Neural progenitor cell (in vitro differentiated cells): ENCODE measurements at regions not wholly inside any gene's neighbourhood (a gene's known extent, or its start where the extent isn't known, plus 50 kb on each side); places are given as distances from the start of the nearest gene placed in this dataset.

Source experiments
- DNase-seq: peaks from one replicate; pipeline ENCODE4 v3.0.0-alpha.2; 2016; ENCODE audit warnings: low spot score
- H2AFZ ChIP-seq: fragments of 200-600 bp; sonication (generic); replicated peaks from 2 replicates; pipeline ENCODE4 v1.6.1; 2016; ENCODE audit warnings: antibody characterized with exemption
- H3F3A ChIP-seq: fragments of 200-600 bp; sonication (generic); 2 replicates; pipeline ENCODE4 v1.6.1; 2016; ENCODE audit warnings: antibody characterized with exemption, low read depth
- H3K27ac ChIP-seq: fragments of 200-600 bp; sonication (generic); 2 replicates; pipeline ENCODE4 v1.5.1; 2016; ENCODE audit warnings: mild to moderate bottlenecking
- H3K27me3 ChIP-seq: fragments of 200-600 bp; sonication (generic); 2 replicates; pipeline ENCODE4 v1.6.1; 2016; ENCODE audit warnings: mild to moderate bottlenecking, moderate library complexity
- H3K36me3 ChIP-seq: fragments of 200-600 bp; sonication (generic); 2 replicates; pipeline ENCODE4 v1.5.1; 2016
- H3K4me1 ChIP-seq: fragments of 200-600 bp; sonication (generic); 2 replicates; pipeline ENCODE4 v1.6.1; 2016; ENCODE audit warnings: mixed run types
- H3K4me2 ChIP-seq: fragments of 200-600 bp; sonication (generic); 2 replicates; pipeline ENCODE4 v1.6.1; 2016
- H3K4me3 ChIP-seq: fragments of 200-600 bp; sonication (generic); 2 replicates; pipeline ENCODE4 v1.5.1; 2016
- H3K79me2 ChIP-seq: fragments of 200-600 bp; sonication (generic); 2 replicates; pipeline ENCODE4 v1.6.1; 2016; ENCODE audit warnings: low read depth
- H3K9ac ChIP-seq: fragments of 200-600 bp; sonication (generic); 2 replicates; pipeline ENCODE4 v1.6.1; 2016
- H3K9me3 ChIP-seq: fragments of 200-600 bp; sonication (generic); 2 replicates; pipeline ENCODE4 v1.5.1; 2016; ENCODE audit warnings: low read depth
- H4K20me1 ChIP-seq: fragments of 200-600 bp; sonication (generic); 2 replicates; pipeline ENCODE4 v1.6.1; 2016; ENCODE audit warnings: low read depth
- H3K27ac Mint-ChIP-seq: 3 replicates; pipeline ENCODE4 v1.8.0; 2021; ENCODE audit warnings: mixed read lengths
- H3K27me3 Mint-ChIP-seq: 2 replicates; pipeline ENCODE4 v1.8.0; 2022; ENCODE audit warnings: low read depth, mild to moderate bottlenecking, inconsistent platforms, moderate library complexity, mixed read lengths; ENCODE audit not compliant: insufficient read depth
- H3K36me3 Mint-ChIP-seq: 3 replicates; pipeline ENCODE4 v1.8.0; 2021; ENCODE audit warnings: mixed read lengths
- H3K4me1 Mint-ChIP-seq: 3 replicates; pipeline ENCODE4 v1.8.0; 2021; ENCODE audit warnings: mixed read lengths
- H3K4me3 Mint-ChIP-seq: 3 replicates; pipeline ENCODE4 v1.8.0; 2021; ENCODE audit warnings: mild to moderate bottlenecking, moderate library complexity, mixed read lengths
- H3K9me3 Mint-ChIP-seq: 3 replicates; pipeline ENCODE4 v1.8.0; 2020; ENCODE audit warnings: mixed read lengths
- CTCF ChIP-seq: fragments of 200-600 bp; sonication (generic); IDR thresholded peaks from 2 replicates; pipeline ENCODE4 v1.5.1; 2017; ENCODE audit warnings: antibody characterized with exemption, mild to moderate bottlenecking
- EZH2 ChIP-seq: fragments of 200-600 bp; sonication (generic); IDR thresholded peaks from 2 replicates; pipeline ENCODE4 v1.6.1; 2017; ENCODE audit warnings: antibody characterized with exemption, mild to moderate bottlenecking, moderate library complexity
- EZH2phosphoT487 ChIP-seq: fragments of 200-600 bp; sonication (generic); IDR thresholded peaks from 2 replicates; pipeline ENCODE4 v1.6.1; 2017; ENCODE audit warnings: antibody characterized with exemption

- peaks cover 15% of the 10 kb centered on the region for H3F3A ChIP-seq
- Mint-ChIP-seq H3K4me3 (no peak overlapping the region), H3K36me3 (no peaks in the 10 kb centered on the region), H3K27me3 (no peaks in the 10 kb centered on the region), H3K9me3 (no peaks in the 10 kb centered on the region), H3K4me1 (peaks cover 16% of the 10 kb centered on the region), H3K27ac (peak overlapping the region; percentile 4)
- H3K4me1 ChIP-seq: peaks cover 20% of the 10 kb centered on the region
- no peak overlapping the region for H3K4me2 ChIP-seq
- no peak overlapping the region for H2AFZ ChIP-seq
- H3K9ac ChIP-seq: no peak overlapping the region
- peak; percentile 48 for DNase-seq
- H3K79me2 ChIP-seq: no peaks in the 10 kb centered on the region
- H3K27me3 ChIP-seq: no peaks in the 10 kb centered on the region
- TF ChIP-seq EZH2phosphoT487: no peak
- TF ChIP-seq EZH2: no peak
- H3K9me3 ChIP-seq: no peaks in the 10 kb centered on the region
- no peaks in the 10 kb centered on the region for H3K36me3 ChIP-seq
- no peaks in the 10 kb centered on the region for H4K20me1 ChIP-seq
- H3K4me3 ChIP-seq: no peak overlapping the region
- no peak overlapping the region for H3K27ac ChIP-seq
Observed at GRCh38 chr13:106691341-106691740, 123.4 kb upstream of the ARGLU1 start.

GRCh38 chr13:106690779-106691178 is 122.8 kb upstream of the ARGLU1 start:
- TF ChIP-seq CTCF (no peak), EZH2 (no peak), EZH2phosphoT487 (no peak)
- Histone ChIP-seq H3K4me2 (no peak overlapping the region), H2AFZ (no peak overlapping the region), H3K9ac (no peak overlapping the region), H3K27ac (peak overlapping the region; percentile 46), H4K20me1 (no peaks in the 10 kb centered on the region), H3F3A (peaks cover 15% of the 10 kb centered on the region), H3K36me3 (no peaks in the 10 kb centered on the region), H3K4me1 (peaks cover 26% of the 10 kb centered on the region), H3K4me3 (no peak overlapping the region), H3K9me3 (no peaks in the 10 kb centered on the region), H3K27me3 (no peaks in the 10 kb centered on the region), H3K79me2 (no peaks in the 10 kb centered on the region)
- Mint-ChIP-seq H3K4me1 (peaks cover 20% of the 10 kb centered on the region), H3K9me3 (no peaks in the 10 kb centered on the region), H3K27me3 (no peaks in the 10 kb centered on the region), H3K4me3 (no peak overlapping the region), H3K36me3 (no peaks in the 10 kb centered on the region), H3K27ac (no peak overlapping the region)
- no peak for DNase-seq

- no peak overlapping the region for H2AFZ ChIP-seq
- H4K20me1 ChIP-seq: no peaks in the 10 kb centered on the region
- TF ChIP-seq EZH2: no peak
- TF ChIP-seq EZH2phosphoT487: no peak
- no peak for TF ChIP-seq CTCF
- H3K27ac ChIP-seq: no peak overlapping the region
- no peaks in the 10 kb centered on the region for H3K79me2 ChIP-seq
- H3K4me1 Mint-ChIP-seq: peaks cover 29% of the 10 kb centered on the region
- no peak overlapping the region for H3K4me2 ChIP-seq
- no peak overlapping the region for H3K4me3 ChIP-seq
- no peaks in the 10 kb centered on the region for H3K27me3 ChIP-seq
- H3K27me3 Mint-ChIP-seq: no peaks in the 10 kb centered on the region
- no peaks in the 10 kb centered on the region for H3K36me3 Mint-ChIP-seq
- no peak overlapping the region for H3K27ac Mint-ChIP-seq
- no peak overlapping the region for H3K4me3 Mint-ChIP-seq
- no peaks in the 10 kb centered on the region for H3K9me3 ChIP-seq
- no peak for DNase-seq
- no peaks in the 10 kb centered on the region for H3K36me3 ChIP-seq
- no peaks in the 10 kb centered on the region for H3K9me3 Mint-ChIP-seq
- H3K4me1 ChIP-seq: peaks cover 35% of the 10 kb centered on the region
- no peak overlapping the region for H3K9ac ChIP-seq
- H3F3A ChIP-seq: peaks cover 19% of the 10 kb centered on the region
Observed at GRCh38 chr13:106689906-106690305, 122.0 kb upstream of the ARGLU1 start.

DNA sequence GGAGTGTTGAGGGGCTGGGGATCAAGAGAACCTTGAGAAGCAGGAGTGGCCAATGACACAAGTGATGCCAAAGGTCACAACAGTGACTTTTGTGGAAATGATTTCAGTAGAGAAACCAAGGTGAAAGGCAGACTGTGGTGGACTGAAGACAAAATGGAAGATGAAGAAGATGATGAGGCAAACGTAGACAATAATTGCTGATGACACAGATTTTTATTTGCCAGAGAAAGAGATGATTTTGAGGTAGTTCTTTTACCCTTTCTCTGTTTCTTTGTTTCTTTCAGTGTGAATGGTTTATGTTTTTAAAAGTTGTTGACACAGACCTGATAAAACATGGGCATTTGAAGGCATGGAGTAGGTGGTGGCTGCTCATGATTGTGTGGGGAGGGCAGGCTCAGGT is 121.0 kb upstream of the ARGLU1 start:
- Mint-ChIP-seq H3K4me1 (peaks cover 36% of the 10 kb centered on the region), H3K27ac (no peak overlapping the region), H3K4me3 (no peak overlapping the region), H3K9me3 (no peaks in the 10 kb centered on the region), H3K36me3 (no peaks in the 10 kb centered on the region), H3K27me3 (no peaks in the 10 kb centered on the region)
- H3K4me1 ChIP-seq: peaks cover 44% of the 10 kb centered on the region
- H3K79me2 ChIP-seq: no peaks in the 10 kb centered on the region
- H3K27ac ChIP-seq: no peak overlapping the region
- H3K4me2 ChIP-seq: no peak overlapping the region
- no peak overlapping the region for H3K9ac ChIP-seq
- no peaks in the 10 kb centered on the region for H3K36me3 ChIP-seq
- no peaks in the 10 kb centered on the region for H3K27me3 ChIP-seq
- TF ChIP-seq CTCF (no peak), EZH2phosphoT487 (no peak), EZH2 (no peak)
- no peak overlapping the region for H2AFZ ChIP-seq
- no peaks in the 10 kb centered on the region for H3K9me3 ChIP-seq
- no peak for DNase-seq
- H4K20me1 ChIP-seq: no peaks in the 10 kb centered on the region
- H3F3A ChIP-seq: peaks cover 19% of the 10 kb centered on the region
- no peak overlapping the region for H3K4me3 ChIP-seq
